PC-3 (cell line): ENCODE measurements at regions not wholly inside any gene's neighbourhood (a gene's known extent, or its start where the extent isn't known, plus 50 kb on each side); places are given as distances from the start of the nearest gene placed in this dataset.

Experiments used
- ATAC-seq: fragments of 200-7000 bp; cut with Tn5 transposase; 2 replicates; pipeline ENCODE4 v1.9.1; 2020; ENCODE audit warnings: mild to moderate bottlenecking, moderate library complexity
- BruUV-seq: library from RNA; stranded (reverse); fragments of 400-500 nt; replicated peaks from 2 replicates; lab custom pipeline; 2021; lab: Mats Ljungman, UMichigan
- CTCF ChIA-PET: fragments of 300-600 bp; sonication (Branson Sonifier 250); formaldehyde crosslinking; loops from one replicate; lab custom pipeline; 2022; ENCODE audit warnings: antibody characterized with exemption; lab: Charles Lee
- POLR2A ChIA-PET: fragments of 300-600 bp; sonication (Branson Sonifier 250); formaldehyde crosslinking; loops from one replicate; lab custom pipeline; 2022; ENCODE audit warnings: antibody characterized with exemption; ENCODE audit not compliant: unreplicated experiment; lab: Charles Lee
- DNase-seq: peaks from one replicate; pipeline ENCODE4 v3.0.0-alpha.2; 2015
- H2AFZ ChIP-seq: fragments of 300-600 bp; sonication (generic); 2 replicates; pipeline ENCODE4 v1.6.0; 2016; ENCODE audit warnings: antibody characterized with exemption, low read length
- H3F3A ChIP-seq: fragments of 300-600 bp; sonication (generic); one replicate; pipeline ENCODE4 v1.6.0; 2017; ENCODE audit warnings: antibody characterized with exemption, low read length, control low read depth, mild to moderate bottlenecking; ENCODE audit not compliant: unreplicated experiment
- H3K27ac ChIP-seq: fragments of 300-600 bp; sonication (generic); 2 replicates; pipeline ENCODE4 v1.5.1; 2016; ENCODE audit warnings: mild to moderate bottlenecking, low read length
- H3K27me3 ChIP-seq: fragments of 300-600 bp; sonication (generic); 2 replicates; pipeline ENCODE4 v1.6.1; 2016; ENCODE audit warnings: low read length, mixed read lengths
- H3K36me3 ChIP-seq: fragments of 300-600 bp; sonication (generic); 2 replicates; pipeline ENCODE4 v1.6.1; 2016; ENCODE audit warnings: low read depth, mixed run types, low read length, mixed read lengths
- H3K4me1 ChIP-seq: fragments of 300-600 bp; sonication (generic); 2 replicates; pipeline ENCODE4 v1.5.1; 2016; ENCODE audit warnings: low read length; ENCODE audit not compliant: insufficient read depth
- H3K4me2 ChIP-seq: fragments of 300-600 bp; sonication (generic); 2 replicates; pipeline ENCODE4 v1.6.0; 2016; ENCODE audit warnings: low read length
- H3K4me3 ChIP-seq: fragments of 300-600 bp; sonication (generic); 2 replicates; pipeline ENCODE4 v1.5.1; 2016; ENCODE audit warnings: mild to moderate bottlenecking, low read length, mixed read lengths
- H3K79me2 ChIP-seq: fragments of 300-600 bp; sonication (generic); 2 replicates; pipeline ENCODE4 v1.6.1; 2017; ENCODE audit warnings: low read length, mixed read lengths
- H3K9ac ChIP-seq: fragments of 300-600 bp; sonication (generic); 2 replicates; pipeline ENCODE4 v1.6.0; 2016; ENCODE audit warnings: mild to moderate bottlenecking, low read length
- H3K9me2 ChIP-seq: fragments of 300-600 bp; sonication (generic); replicated peaks from 2 replicates; pipeline ENCODE4 v1.6.1; 2016; ENCODE audit warnings: mixed run types, low read length, mixed read lengths
- H3K9me3 ChIP-seq: fragments of 300-600 bp; sonication (generic); 2 replicates; pipeline ENCODE4 v1.6.1; 2016; ENCODE audit warnings: low read length, mixed read lengths
- H4K20me1 ChIP-seq: fragments of 300-600 bp; sonication (generic); 2 replicates; pipeline ENCODE4 v1.6.1; 2016; ENCODE audit warnings: low read length, mixed read lengths
- CTCF ChIP-seq: fragments of 300-600 bp; sonication (generic); conservative IDR thresholded peaks from 2 replicates; pipeline ENCODE4 v1.5.1; 2017; ENCODE audit warnings: antibody characterized with exemption, low read depth, mild to moderate bottlenecking, low read length
- EZH2 ChIP-seq: fragments of 300-600 bp; sonication (generic); IDR thresholded peaks from one replicate; pipeline ENCODE4 v1.6.1; 2017; ENCODE audit warnings: antibody characterized with exemption, mild to moderate bottlenecking, low read length; ENCODE audit not compliant: unreplicated experiment
- EZH2phosphoT487 ChIP-seq: fragments of 300-600 bp; sonication (generic); IDR thresholded peaks from 2 replicates; pipeline ENCODE4 v1.6.1; 2018; ENCODE audit warnings: mild to moderate bottlenecking, antibody characterized with exemption, low read length, borderline replicate concordance
- intact Hi-C: fragments of 100-400 bp; cut with micrococcal nuclease; formaldehyde crosslinking; loops from 2 replicates; pipeline ENCODE4 v1.9.0; 2023

- Histone ChIP-seq H3K4me3 (no peak overlapping the region), H3K27ac (no peak overlapping the region), H3K36me3 (no peaks in the 10 kb centered on the region), H3K9ac (no peak overlapping the region), H3K9me2 (no peaks in the 10 kb centered on the region), H3K27me3 (peaks cover 6% of the 10 kb centered on the region; the same call in 1 of the 2 replicates), H3K9me3 (no peaks in the 10 kb centered on the region), H3K4me2 (no peak overlapping the region), H4K20me1 (no peaks in the 10 kb centered on the region), H3F3A (no peaks in the 10 kb centered on the region), H2AFZ (no peak overlapping the region), H3K4me1 (no peaks in the 10 kb centered on the region), H3K79me2 (no peaks in the 10 kb centered on the region)
- POLR2A ChIA-PET, result interaction anchor here (0.6 kb wide), 1 partner anchor 142 kb away, joined by 3 read pairs; no protein-coding TSS in a partner anchor
- BruUV-seq, result no TSS peak
- CTCF ChIA-PET, result no interaction called here
- TF ChIP-seq EZH2phosphoT487 (no peak), EZH2 (no peak), CTCF (no peak)
- ATAC-seq (no peak), DNase-seq (no peak)
- intact Hi-C loops, result no loop called here
Measured at GRCh38 chr3:127501177-127501576, 89.4 kb downstream of the TPRA1 start.

- BruUV-seq, result no TSS peak
- Histone ChIP-seq H4K20me1 (no peaks in the 10 kb centered on the region), H3K27ac (no peak overlapping the region), H3K9me3 (no peaks in the 10 kb centered on the region), H2AFZ (no peak overlapping the region), H3K4me2 (no peak overlapping the region), H3K4me3 (no peak overlapping the region), H3K9ac (no peak overlapping the region), H3K9me2 (no peaks in the 10 kb centered on the region), H3K79me2 (no peaks in the 10 kb centered on the region), H3K27me3 (peaks cover 6% of the 10 kb centered on the region; the same call in 1 of the 2 replicates), H3K36me3 (no peaks in the 10 kb centered on the region), H3K4me1 (no peaks in the 10 kb centered on the region), H3F3A (no peaks in the 10 kb centered on the region)
- intact Hi-C loops, result no loop called here
- CTCF ChIA-PET, result no interaction called here
- DNase-seq (no peak), ATAC-seq (no peak)
- POLR2A ChIA-PET, result no interaction called here
- no peak for TF ChIP-seq CTCF
- TF ChIP-seq EZH2phosphoT487, result no peak
- no peak for TF ChIP-seq EZH2
Measured at GRCh38 chr3:127497676-127498075, 92.9 kb downstream of the TPRA1 start.

GRCh38 chr3:127497166-127497565 is 93.4 kb downstream of the TPRA1 start:
- no TSS peak for BruUV-seq
- no peaks in the 10 kb centered on the region for H3K9me2 ChIP-seq
- no peak overlapping the region for H3K27ac ChIP-seq
- H3K9ac ChIP-seq, result no peak overlapping the region
- H3K36me3 ChIP-seq, result no peaks in the 10 kb centered on the region
- no peaks in the 10 kb centered on the region for H3K4me1 ChIP-seq
- ChIA-PET POLR2A (no interaction called here), CTCF (no interaction called here)
- DNase-seq (no peak), ATAC-seq (no peak)
- no peak for TF ChIP-seq EZH2phosphoT487
- TF ChIP-seq CTCF, result no peak
- H4K20me1 ChIP-seq, result no peaks in the 10 kb centered on the region
- no peak overlapping the region for H2AFZ ChIP-seq
- H3K79me2 ChIP-seq, result no peaks in the 10 kb centered on the region
- H3K4me2 ChIP-seq, result no peak overlapping the region
- H3K9me3 ChIP-seq, result no peaks in the 10 kb centered on the region
- no peaks in the 10 kb centered on the region for H3F3A ChIP-seq
- intact Hi-C loops, result no loop called here
- H3K27me3 ChIP-seq, result peaks cover 6% of the 10 kb centered on the region; the same call in 1 of the 2 replicates
- no peak overlapping the region for H3K4me3 ChIP-seq
